ENCODE measurements at regions not wholly inside any gene's neighbourhood (a gene's known extent, or its start where the extent isn't known, plus 50 kb on each side); places are given as distances from the start of the nearest gene placed in this dataset.
"Not testable (repeated sequence)": the region's sequence is repeated elsewhere in the genome, so short reads cannot be mapped to it uniquely, and the experiment has no call there.

DNA sequence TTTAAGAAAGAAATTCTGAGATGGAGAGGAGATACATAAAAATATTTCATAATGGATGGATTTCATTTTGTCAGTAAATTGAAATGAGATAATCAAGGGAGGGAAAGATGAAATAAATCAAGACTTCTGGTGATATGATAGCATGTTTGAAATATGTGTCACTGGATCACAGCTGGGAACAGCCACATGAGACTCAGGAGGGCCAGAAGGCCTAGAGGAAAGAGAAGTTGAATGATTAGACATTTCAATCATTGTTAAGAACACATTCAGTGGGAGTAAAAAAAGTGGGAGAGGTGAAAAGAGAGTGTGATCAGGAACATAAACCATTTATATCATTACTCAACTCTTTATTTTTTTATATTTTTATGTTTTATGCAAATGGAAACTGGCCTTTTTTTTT is 933.4 kb downstream of the KCNJ2 start:
- no peak for DNase-seq

GRCh38 chr17:71104225-71104624 is 934.9 kb downstream of the KCNJ2 start:
- no peaks in the 10 kb centered on the region for H3K27me3 Mint-ChIP-seq
- DNase-seq: no peak
- H3K4me3 Mint-ChIP-seq: no peak overlapping the region
- H3K36me3 Mint-ChIP-seq (ENCODE audit: low read depth): no peaks in the 10 kb centered on the region
- no peak for ATAC-seq
- no peaks in the 10 kb centered on the region for H3K4me1 Mint-ChIP-seq (ENCODE audit: low read depth)
- H3K27ac Mint-ChIP-seq: no peak overlapping the region
- CTCF ChIA-PET: no interaction called here
- intact Hi-C loops (cut with micrococcal nuclease): no loop called here
- TF ChIP-seq CTCF (IDR thresholded peaks at IDR 0.05): no peak
- H3K9me3 Mint-ChIP-seq: peaks cover 9% of the 10 kb centered on the region
- POLR2A ChIA-PET: no interaction called here

More for the DNA sequence above, 933.4 kb downstream of the KCNJ2 start:
- Mint-ChIP-seq H3K36me3 (ENCODE audit: low read depth) (no peaks in the 10 kb centered on the region), H3K27ac (no peak overlapping the region), H3K27me3 (no peaks in the 10 kb centered on the region), H3K4me1 (ENCODE audit: low read depth) (no peaks in the 10 kb centered on the region), H3K9me3 (peaks cover 9% of the 10 kb centered on the region), H3K4me3 (no peak overlapping the region)
- ChIA-PET POLR2A (no interaction called here), CTCF (no interaction called here)
- no peak for TF ChIP-seq CTCF (IDR thresholded peaks at IDR 0.05)
- no peak for ATAC-seq
- intact Hi-C loops (cut with micrococcal nuclease): no loop called here

DNA sequence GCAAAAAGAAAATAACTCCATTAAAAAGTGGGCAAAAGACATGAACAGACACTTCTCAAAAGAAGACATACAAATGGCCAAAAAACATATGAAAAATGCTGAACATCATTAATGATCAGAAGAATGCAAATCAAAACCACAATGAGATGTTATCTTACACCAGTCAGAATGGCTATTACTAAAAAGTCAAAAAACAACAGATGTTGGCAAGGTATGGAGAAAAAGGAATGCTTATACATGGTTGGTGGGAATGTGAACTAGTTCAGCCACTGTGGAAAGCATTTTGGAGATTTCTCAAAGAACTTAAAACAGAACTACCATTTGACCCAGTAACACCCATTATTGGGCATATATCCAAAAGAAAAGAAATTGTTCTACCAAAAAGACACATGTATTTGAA is 936.7 kb downstream of the KCNJ2 start:
- H3K27ac Mint-ChIP-seq; H3K4me1 Mint-ChIP-seq (ENCODE audit: low read depth); CTCF ChIA-PET; H3K27me3 Mint-ChIP-seq; H3K9me3 Mint-ChIP-seq; POLR2A ChIA-PET; intact Hi-C loops (cut with micrococcal nuclease); H3K4me3 Mint-ChIP-seq; H3K36me3 Mint-ChIP-seq (ENCODE audit: low read depth); DNase-seq; ATAC-seq: not testable (repeated sequence)

DNA sequence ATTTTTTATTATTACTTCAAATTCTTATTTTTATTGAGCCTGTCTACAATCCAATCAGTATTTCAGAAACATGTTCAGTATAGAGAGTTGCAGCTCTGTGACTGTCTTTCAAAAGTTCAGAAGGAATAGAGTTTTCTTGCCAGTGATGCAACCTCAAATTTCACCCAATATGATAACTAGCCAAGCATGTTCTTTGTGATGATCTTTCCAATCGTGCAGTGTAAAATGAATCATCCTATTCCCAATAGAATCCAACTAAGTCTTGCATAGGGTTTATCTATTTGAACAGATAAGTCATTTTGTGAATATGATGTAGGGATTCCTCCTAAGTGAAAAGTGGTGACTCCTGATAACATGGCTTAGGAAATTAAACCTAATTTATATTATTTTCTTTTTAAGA is 937.8 kb downstream of the KCNJ2 start:
- DNase-seq: no peak
- Mint-ChIP-seq H3K4me3 (no peak overlapping the region), H3K9me3 (peaks cover 8% of the 10 kb centered on the region), H3K36me3 (ENCODE audit: low read depth) (no peaks in the 10 kb centered on the region), H3K4me1 (ENCODE audit: low read depth) (no peaks in the 10 kb centered on the region), H3K27me3 (no peaks in the 10 kb centered on the region), H3K27ac (no peak overlapping the region)
- ChIA-PET CTCF (no interaction called here), POLR2A (interaction anchor here (0.6 kb wide), 1 partner anchor 901 kb away, joined by 3 read pairs; no protein-coding TSS in a partner anchor)
- ATAC-seq: no peak
- intact Hi-C loops (cut with micrococcal nuclease): no loop called here
- TF ChIP-seq CTCF (IDR thresholded peaks at IDR 0.05): no peak

GRCh38 chr17:71109697-71110096 is 940.4 kb downstream of the KCNJ2 start:
- H3K4me3 Mint-ChIP-seq: no peak overlapping the region
- CTCF ChIA-PET: no interaction called here
- H3K36me3 Mint-ChIP-seq (ENCODE audit: low read depth): no peaks in the 10 kb centered on the region
- no peaks in the 10 kb centered on the region for H3K27me3 Mint-ChIP-seq
- no peak overlapping the region for H3K27ac Mint-ChIP-seq
- intact Hi-C loops (cut with micrococcal nuclease): no loop called here
- H3K9me3 Mint-ChIP-seq: peaks cover 10% of the 10 kb centered on the region
- POLR2A ChIA-PET: no interaction called here
- no peak for TF ChIP-seq CTCF (IDR thresholded peaks at IDR 0.05)
- ATAC-seq (no peak), DNase-seq (no peak)
- no peaks in the 10 kb centered on the region for H3K4me1 Mint-ChIP-seq (ENCODE audit: low read depth)

DNA sequence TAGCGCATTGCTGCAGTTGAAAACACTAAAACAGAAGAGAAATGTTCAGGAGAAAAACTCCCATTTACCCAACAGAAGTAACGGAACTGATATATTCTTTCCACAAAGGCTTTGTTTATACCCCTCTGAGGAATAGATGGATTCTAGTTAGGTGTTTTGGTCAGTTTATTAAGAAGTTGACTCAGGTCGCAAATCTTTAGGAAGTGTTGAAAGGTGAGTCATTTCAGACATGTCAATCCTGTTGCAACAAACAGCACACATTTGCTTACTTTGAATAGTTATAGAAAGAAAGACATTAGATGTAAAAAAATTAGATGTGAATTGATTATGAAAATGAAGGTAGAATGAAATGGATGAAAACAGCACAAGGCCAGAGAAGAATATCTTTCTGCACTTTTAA is 941.0 kb downstream of the KCNJ2 start:
- intact Hi-C loops (cut with micrococcal nuclease): no loop called here
- Mint-ChIP-seq H3K27ac (no peak overlapping the region), H3K4me3 (no peak overlapping the region)

More for the DNA sequence above, 941.0 kb downstream of the KCNJ2 start:
- Mint-ChIP-seq H3K27me3 (no peaks in the 10 kb centered on the region), H3K9me3 (peaks cover 7% of the 10 kb centered on the region), H3K36me3 (ENCODE audit: low read depth) (no peaks in the 10 kb centered on the region), H3K4me1 (ENCODE audit: low read depth) (no peaks in the 10 kb centered on the region)
- ChIA-PET POLR2A (no interaction called here), CTCF (no interaction called here)
- ATAC-seq (no peak), DNase-seq (no peak)
- TF ChIP-seq CTCF (IDR thresholded peaks at IDR 0.05): no peak

Measured in activated CD8-positive, alpha-beta T cell treated with anti-CD3 and anti-CD28 coated beads for 36 hours (primary cell).